ENCODE measurements at regions not wholly inside any gene's neighbourhood (a gene's known extent, or its start where the extent isn't known, plus 50 kb on each side); places are given as distances from the start of the nearest gene placed in this dataset.

DNA sequence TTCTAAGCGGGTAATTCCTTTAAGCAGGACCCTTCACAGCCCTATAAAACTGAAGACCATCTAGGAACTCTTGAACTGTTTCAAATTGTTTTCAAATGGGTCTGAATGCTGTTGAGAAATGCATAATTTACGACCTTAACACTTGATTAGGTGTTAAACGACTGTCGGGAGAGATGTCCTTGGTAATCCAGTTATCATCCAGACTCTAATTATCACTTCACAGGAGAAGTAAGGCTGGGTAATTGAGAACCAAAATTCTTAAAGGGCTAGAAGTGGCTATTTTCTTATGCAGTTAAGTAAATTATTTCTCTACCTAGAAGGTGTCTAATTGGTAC, 276.7 kb upstream of the TBC1D5 start:
- H3K4me3 ChIP-seq = no peak overlapping the region
- DNase-seq (ENCODE audit: low spot score in 2 of 2) = no peak
- 31% methylated on average over 4 of the region's 4 CpGs for WGBS
- H3K27me3 ChIP-seq = peaks cover 21% of the 10 kb centered on the region
- TF ChIP-seq, protein P1, sequence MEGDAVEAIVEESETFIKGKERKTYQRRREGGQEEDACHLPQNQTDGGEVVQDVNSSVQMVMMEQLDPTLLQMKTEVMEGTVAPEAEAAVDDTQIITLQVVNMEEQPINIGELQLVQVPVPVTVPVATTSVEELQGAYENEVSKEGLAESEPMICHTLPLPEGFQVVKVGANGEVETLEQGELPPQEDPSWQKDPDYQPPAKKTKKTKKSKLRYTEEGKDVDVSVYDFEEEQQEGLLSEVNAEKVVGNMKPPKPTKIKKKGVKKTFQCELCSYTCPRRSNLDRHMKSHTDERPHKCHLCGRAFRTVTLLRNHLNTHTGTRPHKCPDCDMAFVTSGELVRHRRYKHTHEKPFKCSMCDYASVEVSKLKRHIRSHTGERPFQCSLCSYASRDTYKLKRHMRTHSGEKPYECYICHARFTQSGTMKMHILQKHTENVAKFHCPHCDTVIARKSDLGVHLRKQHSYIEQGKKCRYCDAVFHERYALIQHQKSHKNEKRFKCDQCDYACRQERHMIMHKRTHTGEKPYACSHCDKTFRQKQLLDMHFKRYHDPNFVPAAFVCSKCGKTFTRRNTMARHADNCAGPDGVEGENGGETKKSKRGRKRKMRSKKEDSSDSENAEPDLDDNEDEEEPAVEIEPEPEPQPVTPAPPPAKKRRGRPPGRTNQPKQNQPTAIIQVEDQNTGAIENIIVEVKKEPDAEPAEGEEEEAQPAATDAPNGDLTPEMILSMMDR (IDR thresholded peaks at IDR 0.05) = no peak
- TF ChIP-seq POLR2A (IDR thresholded peaks at IDR 0.05) (no peak), EP300 (IDR thresholded peaks at IDR 0.05) (no peak), POLR2AphosphoS5 (IDR thresholded peaks at IDR 0.05) (no peak)
- H3K27ac ChIP-seq = no peak overlapping the region
- no peaks in the 10 kb centered on the region for H3K9me3 ChIP-seq
- H3K4me1 ChIP-seq = no peaks in the 10 kb centered on the region
- no peaks in the 10 kb centered on the region for H3K36me3 ChIP-seq

- peaks cover 21% of the 10 kb centered on the region for H3K27me3 ChIP-seq
- WGBS = 39% methylated on average over 5 of the region's 5 CpGs
- H3K27ac ChIP-seq = no peak overlapping the region
- no peaks in the 10 kb centered on the region for H3K4me1 ChIP-seq
- no peaks in the 10 kb centered on the region for H3K9me3 ChIP-seq
- no peaks in the 10 kb centered on the region for H3K36me3 ChIP-seq
- no peak for DNase-seq (ENCODE audit: low spot score in 2 of 2)
- H3K4me3 ChIP-seq = no peak overlapping the region
- no peak for TF ChIP-seq POLR2A (IDR thresholded peaks at IDR 0.05)
- no peak for TF ChIP-seq EP300 (IDR thresholded peaks at IDR 0.05)
- TF ChIP-seq, protein P1 (IDR thresholded peaks at IDR 0.05) = no peak
- TF ChIP-seq POLR2AphosphoS5 (IDR thresholded peaks at IDR 0.05) = no peak
Measured at GRCh38 chr3:18018491-18019160, 276.2 kb upstream of the TBC1D5 start.

DNA sequence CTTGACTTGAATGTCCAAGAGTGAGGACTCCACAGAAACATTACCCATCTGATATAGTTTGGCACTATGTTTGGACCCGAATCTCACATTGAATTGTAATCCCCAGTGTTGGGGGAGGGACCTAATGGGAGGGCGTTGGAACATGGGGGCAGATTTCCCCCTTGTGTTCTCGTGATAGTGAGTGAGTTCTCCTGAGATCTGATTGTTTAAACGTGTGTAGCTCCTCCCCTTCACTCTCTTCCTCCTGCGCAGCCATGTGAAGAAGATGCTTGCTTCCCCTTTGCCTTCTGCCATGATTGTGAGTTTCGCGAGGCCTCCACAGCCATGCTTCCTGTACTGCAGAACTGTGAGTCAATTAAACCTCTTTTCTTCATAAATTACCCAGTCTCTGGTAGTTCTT, 273.9 kb upstream of the TBC1D5 start:
- Histone ChIP-seq H3K9me3 (no peaks in the 10 kb centered on the region), H3K4me3 (no peak overlapping the region), H3K27ac (no peak overlapping the region), H3K27me3 (peaks cover 17% of the 10 kb centered on the region), H3K36me3 (no peaks in the 10 kb centered on the region), H3K4me1 (no peaks in the 10 kb centered on the region)
- 82% methylated on average over 7 of the region's 7 CpGs for WGBS
- DNase-seq (ENCODE audit: low spot score in 2 of 2) = no peak
- TF ChIP-seq EP300 (IDR thresholded peaks at IDR 0.05) (no peak), POLR2AphosphoS5 (IDR thresholded peaks at IDR 0.05) (no peak), POLR2A (IDR thresholded peaks at IDR 0.05) (no peak)
- TF ChIP-seq, protein P1 (IDR thresholded peaks at IDR 0.05) = no peak

GRCh38 chr3:18012933-18013332, 270.5 kb upstream of the TBC1D5 start:
- whole genome bisulfite sequencing = 86% methylated on average over 4 of the region's 4 CpGs
- DNase-seq (ENCODE audit: low spot score in 2 of 2) = no peak
- Histone ChIP-seq H3K27ac (no peak overlapping the region), H3K4me1 (no peaks in the 10 kb centered on the region), H3K36me3 (no peaks in the 10 kb centered on the region), H3K9me3 (no peaks in the 10 kb centered on the region), H3K27me3 (no peaks in the 10 kb centered on the region), H3K4me3 (no peak overlapping the region)
- TF ChIP-seq EP300 (IDR thresholded peaks at IDR 0.05) (no peak), POLR2A (IDR thresholded peaks at IDR 0.05) (no peak), POLR2AphosphoS5 (IDR thresholded peaks at IDR 0.05) (no peak)
- TF ChIP-seq, protein P1 (IDR thresholded peaks at IDR 0.05) = no peak

DNA sequence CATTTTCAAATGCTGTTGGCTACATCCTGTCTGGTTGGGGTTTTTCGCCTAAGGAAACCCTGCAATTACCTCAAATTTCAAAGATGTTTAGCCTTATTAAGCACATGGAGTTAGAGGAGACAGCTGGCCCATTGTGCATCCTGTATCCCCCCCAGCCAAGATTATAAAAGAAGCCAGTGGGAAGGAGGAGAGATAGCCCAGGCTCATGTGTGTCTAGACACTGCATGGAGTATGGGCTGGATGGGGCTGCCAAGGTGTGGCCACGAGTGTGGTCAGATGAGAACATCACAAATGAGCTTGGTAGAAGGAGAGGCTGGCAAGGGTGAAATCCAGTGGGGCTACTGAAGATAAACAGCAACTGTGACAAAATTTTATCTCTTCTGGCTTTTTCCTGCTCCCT, 270.0 kb upstream of the TBC1D5 start:
- Histone ChIP-seq H3K27me3 (no peaks in the 10 kb centered on the region), H3K27ac (no peak overlapping the region), H3K9me3 (no peaks in the 10 kb centered on the region), H3K4me3 (no peak overlapping the region), H3K36me3 (no peaks in the 10 kb centered on the region), H3K4me1 (no peaks in the 10 kb centered on the region)
- WGBS = 62% methylated on average over 2 of the region's 2 CpGs
- TF ChIP-seq POLR2AphosphoS5 (IDR thresholded peaks at IDR 0.05) (no peak), POLR2A (IDR thresholded peaks at IDR 0.05) (no peak), EP300 (IDR thresholded peaks at IDR 0.05) (no peak)
- TF ChIP-seq, protein P1 (IDR thresholded peaks at IDR 0.05) = no peak
- DNase-seq (ENCODE audit: low spot score in 2 of 2) = no peak

Measured in suprapubic skin (tissue), 4 donors.